ENCODE measurements at regions not wholly inside any gene's neighbourhood (a gene's known extent, or its start where the extent isn't known, plus 50 kb on each side); places are given as distances from the start of the nearest gene placed in this dataset.

- no peak overlapping the region for H3K4me3 ChIP-seq (ENCODE audit: low read depth, low read length)
- no peak for DNase-seq (ENCODE audit: low read depth)
These were observed 283.9 kb downstream of the SMARCA1 start for GRCh38 chrX:129239371-129239770.

GRCh38 chrX:129238011-129238410, 285.3 kb downstream of the SMARCA1 start:
- DNase-seq (ENCODE audit: low read depth), result no peak
- no peak for TF ChIP-seq CTCF (IDR thresholded peaks at IDR 0.05; ENCODE audit: control insufficient read depth, extremely low read depth, insufficient read depth)
- H3K4me3 ChIP-seq (ENCODE audit: low read depth, low read length), result no peak overlapping the region

More at GRCh38 chrX:129239371-129239770, 283.9 kb downstream of the SMARCA1 start:
- no peak for TF ChIP-seq CTCF (IDR thresholded peaks at IDR 0.05; ENCODE audit: control insufficient read depth, extremely low read depth, insufficient read depth)

- TF ChIP-seq CTCF (IDR thresholded peaks at IDR 0.05; ENCODE audit: control insufficient read depth, extremely low read depth, insufficient read depth), result no peak
- H3K4me3 ChIP-seq (ENCODE audit: low read depth, low read length), result no peak overlapping the region
- DNase-seq (ENCODE audit: low read depth), result no peak
These were observed 287.4 kb downstream of the SMARCA1 start for GRCh38 chrX:129235903-129236302.

GRCh38 chrX:129233786-129234185, 289.5 kb downstream of the SMARCA1 start:
- H3K4me3 ChIP-seq (ENCODE audit: low read depth, low read length), result no peak overlapping the region
- TF ChIP-seq CTCF (IDR thresholded peaks at IDR 0.05; ENCODE audit: control insufficient read depth, extremely low read depth, insufficient read depth), result no peak
- DNase-seq (ENCODE audit: low read depth), result no peak

- DNase-seq (ENCODE audit: low read depth), result no peak
- H3K4me3 ChIP-seq (ENCODE audit: low read depth, low read length), result no peak overlapping the region
- no peak for TF ChIP-seq CTCF (IDR thresholded peaks at IDR 0.05; ENCODE audit: control insufficient read depth, extremely low read depth, insufficient read depth)
These were observed 292.3 kb downstream of the SMARCA1 start for GRCh38 chrX:129230850-129231512.

- no peak for TF ChIP-seq CTCF (IDR thresholded peaks at IDR 0.05; ENCODE audit: control insufficient read depth, extremely low read depth, insufficient read depth)
- no peak overlapping the region for H3K4me3 ChIP-seq (ENCODE audit: low read depth, low read length)
- no peak for DNase-seq (ENCODE audit: low read depth)
These were observed 293.1 kb downstream of the SMARCA1 start for GRCh38 chrX:129230168-129230567.

- no peak overlapping the region for H3K4me3 ChIP-seq (ENCODE audit: low read depth, low read length)
- TF ChIP-seq CTCF (IDR thresholded peaks at IDR 0.05; ENCODE audit: control insufficient read depth, extremely low read depth, insufficient read depth), result no peak
- DNase-seq (ENCODE audit: low read depth), result no peak
These were observed 295.9 kb downstream of the SMARCA1 start for GRCh38 chrX:129227366-129227765.

All from LNCaP clone FGC (cell line).